ENCODE measurements at regions not wholly inside any gene's neighbourhood (a gene's known extent, or its start where the extent isn't known, plus 50 kb on each side); places are given as distances from the start of the nearest gene placed in this dataset.

GRCh38 chr4:60327651-60328050 lies 872.5 kb upstream of the ADGRL3 start:
- Histone ChIP-seq H4K5ac (ENCODE audit: insufficient read length, low read depth, low read length) (no peak overlapping the region), H3K9ac (ENCODE audit: extremely low read depth, insufficient read length, low read length) (no peak overlapping the region), H3T11ph (ENCODE audit: low read length) (no peak overlapping the region), H4K91ac (ENCODE audit: insufficient read length, low read depth, low read length) (no peak overlapping the region), H2BK5ac (ENCODE audit: insufficient read length, low read length) (no peak overlapping the region), H2BK12ac (ENCODE audit: insufficient read length, low read depth, low read length) (no peak overlapping the region), H2AFZ (ENCODE audit: low read length) (no peak overlapping the region), H3K14ac (ENCODE audit: insufficient read depth, low read length) (no peak overlapping the region), H3K79me2 (ENCODE audit: insufficient read depth, low read length) (no peaks in the 10 kb centered on the region), H2BK120ac (ENCODE audit: low read depth, low read length, poor library complexity, severe bottlenecking) (no peak overlapping the region), H3K4ac (ENCODE audit: low read depth, low read length) (no peak overlapping the region), H4K20me1 (ENCODE audit: control insufficient read depth, insufficient read depth, insufficient read length) (no peaks in the 10 kb centered on the region), H3K23me2 (ENCODE audit: insufficient read length, low read depth, low read length, poor library complexity, severe bottlenecking) (no peaks in the 10 kb centered on the region), H3K79me1 (ENCODE audit: insufficient read depth, low read depth, low read length, poor library complexity, severe bottlenecking) (no peaks in the 10 kb centered on the region), H3K4me1 (ENCODE audit: insufficient read depth, low read length) (no peaks in the 10 kb centered on the region), H2AK5ac (ENCODE audit: insufficient read length, low read length) (no peak overlapping the region), H2BK15ac (ENCODE audit: low read depth, low read length) (no peak overlapping the region), H3K56ac (ENCODE audit: insufficient read length, low read depth, low read length) (no peak overlapping the region), H3K9me3 (ENCODE audit: control insufficient read depth, low read depth, low read length) (no peaks in the 10 kb centered on the region), H2BK20ac (ENCODE audit: low read depth, low read length, poor library complexity, severe bottlenecking) (no peak overlapping the region), H3K27ac (ENCODE audit: insufficient read length, low read depth, low read length) (no peak overlapping the region), H3K18ac (ENCODE audit: insufficient read length, low read depth, low read length) (no peak overlapping the region), H3K4me2 (ENCODE audit: insufficient read depth, insufficient read length, low read length) (no peak overlapping the region), H4K8ac (replicated peaks; ENCODE audit: insufficient read length, low read depth, low read length) (no peak overlapping the region), H3K23ac (ENCODE audit: insufficient read length, low read depth, low read length) (no peak overlapping the region), H3K27me3 (ENCODE audit: insufficient read depth, low read length) (no peaks in the 10 kb centered on the region)
- 0 out of 7 replicates have a peak, but pooled peaks cover 0 to under 1% (median 0%) of the 10 kb centered on the region in 3 experiments for H3K36me3 Mint-ChIP-seq (ENCODE audit: insufficient read depth in 1 of 3, low read depth in 3 of 3)
- no peaks in the 10 kb centered on the region for H3K4me1 Mint-ChIP-seq
- no peaks in the 10 kb centered on the region for H3K27me3 Mint-ChIP-seq (ENCODE audit: low read depth)
- H3K4me3 Mint-ChIP-seq = no peak overlapping the region
- H3K9me3 Mint-ChIP-seq = no peaks in the 10 kb centered on the region
- no peak overlapping the region for H3K27ac Mint-ChIP-seq
- no peak for TF ChIP-seq CTCF (conservative IDR thresholded peaks at IDR 0.05)
- WGBS (ENCODE audit: extremely low coverage, insufficient read length, low lambda C conversion rate) = no CpG with 5 or more reads among the region's 1 CpG
- no peak for DNase-seq

Measured in H9 (cell line).